ENCODE measurements at regions not wholly inside any gene's neighbourhood (a gene's known extent, or its start where the extent isn't known, plus 50 kb on each side); places are given as distances from the start of the nearest gene placed in this dataset.

DNA sequence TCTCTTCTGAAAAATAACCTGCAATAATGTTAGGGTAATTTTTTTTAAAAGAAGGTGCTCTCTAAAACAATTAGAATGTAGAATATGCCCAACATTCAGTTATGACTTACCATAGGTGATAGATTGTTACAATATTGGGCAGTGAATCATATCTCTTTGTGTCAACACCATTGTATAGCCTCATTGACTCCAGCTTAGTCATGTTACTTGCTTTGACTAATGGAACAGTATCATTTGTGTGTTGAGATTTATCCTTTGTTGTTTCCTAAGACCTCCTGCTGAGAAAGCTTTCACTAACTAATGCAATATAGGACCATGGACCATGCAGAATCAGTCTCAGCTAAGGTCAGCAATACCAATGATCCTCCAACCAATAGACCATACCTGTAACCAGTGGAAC lies 1106.4 kb downstream of the SI start:
- TF ChIP-seq, protein P1, sequence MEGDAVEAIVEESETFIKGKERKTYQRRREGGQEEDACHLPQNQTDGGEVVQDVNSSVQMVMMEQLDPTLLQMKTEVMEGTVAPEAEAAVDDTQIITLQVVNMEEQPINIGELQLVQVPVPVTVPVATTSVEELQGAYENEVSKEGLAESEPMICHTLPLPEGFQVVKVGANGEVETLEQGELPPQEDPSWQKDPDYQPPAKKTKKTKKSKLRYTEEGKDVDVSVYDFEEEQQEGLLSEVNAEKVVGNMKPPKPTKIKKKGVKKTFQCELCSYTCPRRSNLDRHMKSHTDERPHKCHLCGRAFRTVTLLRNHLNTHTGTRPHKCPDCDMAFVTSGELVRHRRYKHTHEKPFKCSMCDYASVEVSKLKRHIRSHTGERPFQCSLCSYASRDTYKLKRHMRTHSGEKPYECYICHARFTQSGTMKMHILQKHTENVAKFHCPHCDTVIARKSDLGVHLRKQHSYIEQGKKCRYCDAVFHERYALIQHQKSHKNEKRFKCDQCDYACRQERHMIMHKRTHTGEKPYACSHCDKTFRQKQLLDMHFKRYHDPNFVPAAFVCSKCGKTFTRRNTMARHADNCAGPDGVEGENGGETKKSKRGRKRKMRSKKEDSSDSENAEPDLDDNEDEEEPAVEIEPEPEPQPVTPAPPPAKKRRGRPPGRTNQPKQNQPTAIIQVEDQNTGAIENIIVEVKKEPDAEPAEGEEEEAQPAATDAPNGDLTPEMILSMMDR (IDR thresholded peaks at IDR 0.05; ENCODE audit: poor library complexity) = no peak
- TF ChIP-seq EZH2 (IDR thresholded peaks at IDR 0.05; ENCODE audit: borderline replicate concordance) (no peak), EZH2phosphoT487 (IDR thresholded peaks at IDR 0.05; ENCODE audit: low read depth, severe bottlenecking, unreplicated experiment) (no peak)

All from hepatocyte (in vitro differentiated cells).